ENCODE measurements at regions not wholly inside any gene's neighbourhood (a gene's known extent, or its start where the extent isn't known, plus 50 kb on each side); places are given as distances from the start of the nearest gene placed in this dataset.

GRCh38 chr1:239025997-239026694 lies 360.2 kb upstream of the CHRM3 start:
- TF ChIP-seq CTCF (IDR thresholded peaks at IDR 0.05) (no peak), POLR2A (IDR thresholded peaks at IDR 0.05) (no peak)
